GM19467 (cell line): ENCODE measurements at regions not wholly inside any gene's neighbourhood (a gene's known extent, or its start where the extent isn't known, plus 50 kb on each side); places are given as distances from the start of the nearest gene placed in this dataset.

Source experiments
- ATAC-seq: cut with Tn5 transposase; IDR thresholded peaks from one replicate; pipeline ENCODE4 v1.9.1; 2021; ENCODE audit warnings: mild to moderate bottlenecking, moderate library complexity; ENCODE audit not compliant: unreplicated experiment

DNA sequence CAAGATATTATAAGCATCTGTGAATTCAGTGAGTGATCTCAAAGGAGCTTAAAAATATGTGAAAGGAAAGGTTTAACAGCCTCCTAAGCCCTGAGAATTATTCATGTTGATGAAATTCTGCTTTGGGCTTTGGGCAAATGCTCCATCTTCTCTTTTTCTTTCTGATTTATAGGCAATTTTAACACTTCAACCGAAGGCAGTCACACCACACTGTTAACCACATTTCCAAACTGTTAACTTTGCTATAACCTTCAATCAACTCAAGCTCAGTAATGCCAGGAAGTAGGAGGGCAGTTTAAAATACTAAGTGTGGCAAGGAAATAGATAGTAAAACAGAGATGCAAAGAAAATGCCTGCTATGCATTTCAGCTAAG, 54.4 kb upstream of the NEK7 start:
- ATAC-seq, result no peak

DNA sequence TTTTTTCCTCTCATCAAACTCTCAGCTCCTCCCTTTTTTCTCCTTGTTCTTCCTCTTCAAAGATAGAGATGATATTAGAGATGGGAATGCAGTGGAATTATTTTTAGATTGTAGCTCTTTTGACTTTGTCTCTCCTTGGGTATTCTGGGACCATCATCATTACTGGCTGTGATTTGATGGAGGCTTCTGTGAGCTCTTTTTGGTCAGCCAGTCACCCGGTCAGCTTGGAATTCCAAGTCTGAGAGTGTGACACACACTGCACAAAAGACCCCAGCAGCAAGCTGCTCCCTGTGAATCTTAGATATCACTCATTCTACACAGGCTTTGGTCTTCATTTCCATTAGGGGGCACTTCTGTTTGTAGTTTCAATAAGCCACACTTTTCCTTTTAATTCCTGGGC, 51.6 kb upstream of the NEK7 start:
- no peak for ATAC-seq

DNA sequence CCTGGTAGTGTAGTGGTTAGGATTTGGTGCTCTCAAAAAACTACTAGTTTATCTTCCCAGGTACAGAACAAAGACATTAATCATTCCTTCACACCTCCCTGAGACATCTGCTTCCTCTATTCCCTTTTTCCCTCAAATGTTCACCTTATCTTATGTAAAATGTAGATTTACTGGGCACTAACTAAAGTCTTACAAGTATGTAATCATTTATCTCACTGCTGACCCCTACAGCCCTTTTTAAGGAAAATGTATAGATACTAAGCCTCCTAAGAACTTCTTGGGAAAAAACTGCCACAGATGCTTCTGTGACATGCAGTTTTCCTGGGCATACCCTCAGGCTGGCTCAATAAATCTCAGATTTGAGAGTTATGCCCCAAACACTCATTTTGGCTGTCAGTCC, 50.8 kb upstream of the NEK7 start:
- ATAC-seq, result no peak
